Activated naive CD4-positive, alpha-beta T cell (primary cell): ENCODE measurements at regions not wholly inside any gene's neighbourhood (a gene's known extent, or its start where the extent isn't known, plus 50 kb on each side); places are given as distances from the start of the nearest gene placed in this dataset.

Experiments
- DNase-seq, 4 experiments: peaks; one replicate each; lab custom pipeline; 2025; lab: John Stamatoyannopoulos, UW

GRCh38 chr22:23522623-23523251, 57.4 kb downstream of the IGLL1 start:
- no peak for DNase-seq

- DNase-seq, result peak in 3 of 4 experiments; percentile 18 to 26 (median 19)
These were observed 58.5 kb downstream of the IGLL1 start for GRCh38 chr22:23521441-23522113.

GRCh38 chr22:23520863-23521440, 59.1 kb downstream of the IGLL1 start:
- no peak for DNase-seq

GRCh38 chr22:23519442-23520157, 60.5 kb downstream of the IGLL1 start:
- no peak for DNase-seq

GRCh38 chr22:23518376-23519187, 61.5 kb downstream of the IGLL1 start:
- DNase-seq, result no peak

- no peak for DNase-seq
These were observed 62.2 kb downstream of the IGLL1 start for GRCh38 chr22:23517804-23518375.

GRCh38 chr22:23516304-23516703, 63.8 kb downstream of the IGLL1 start:
- no peak for DNase-seq

GRCh38 chr22:23514322-23515038, 65.6 kb downstream of the IGLL1 start:
- no peak for DNase-seq

GRCh38 chr22:23513705-23514104, 66.4 kb downstream of the IGLL1 start:
- no peak for DNase-seq

GRCh38 chr22:23513133-23513532, 67.0 kb downstream of the IGLL1 start:
- no peak for DNase-seq

GRCh38 chr22:23512721-23513120, 67.4 kb downstream of the IGLL1 start:
- no peak for DNase-seq

GRCh38 chr22:23512348-23512705, 67.8 kb downstream of the IGLL1 start:
- no peak for DNase-seq

GRCh38 chr22:23511627-23512347, 68.3 kb downstream of the IGLL1 start:
- DNase-seq, result no peak

GRCh38 chr22:23509571-23510302, 70.4 kb downstream of the IGLL1 start:
- no peak for DNase-seq

- no peak for DNase-seq
These were observed 75.6 kb downstream of the IGLL1 start for GRCh38 chr22:23504516-23504915.

GRCh38 chr22:23503736-23504440, 76.2 kb downstream of the IGLL1 start:
- no peak for DNase-seq

GRCh38 chr22:23503142-23503541, 76.9 kb downstream of the IGLL1 start:
- DNase-seq, result no peak

GRCh38 chr22:23501708-23502107, 78.4 kb downstream of the IGLL1 start:
- DNase-seq, result no peak

GRCh38 chr22:23501261-23501619, 78.8 kb downstream of the IGLL1 start:
- DNase-seq, result no peak
